Mucosa of rectum (tissue), 2 donors: ENCODE measurements at regions not wholly inside any gene's neighbourhood (a gene's known extent, or its start where the extent isn't known, plus 50 kb on each side); places are given as distances from the start of the nearest gene placed in this dataset.

Experiments
- H3K27ac ChIP-seq, 2 donors: one replicate each; pipeline ENCODE4 v1.7.0; 2013; ENCODE audit warnings: inconsistent platforms in 2 of 2, low read depth in 2 of 2, low read length in 2 of 2
- H3K27me3 ChIP-seq, 2 donors: one replicate each; pipeline ENCODE4 v1.7.0; 2013; ENCODE audit warnings: low read length in 2 of 2; ENCODE audit not compliant: control insufficient read depth in 2 of 2, insufficient read depth in 2 of 2
- H3K36me3 ChIP-seq, 2 donors: one replicate each; pipeline ENCODE4 v1.7.0; 2013; ENCODE audit warnings: low read length in 2 of 2; ENCODE audit not compliant: control insufficient read depth in 2 of 2, insufficient read depth in 2 of 2
- H3K4me1 ChIP-seq, 2 donors: one replicate each; pipeline ENCODE4 v1.7.0; 2013; ENCODE audit warnings: low read length in 2 of 2, mild to moderate bottlenecking in 1 of 2; ENCODE audit not compliant: control insufficient read depth in 2 of 2, insufficient read depth in 2 of 2
- H3K4me3 ChIP-seq, 2 donors: one replicate each; pipeline ENCODE4 v1.7.0; 2013; ENCODE audit warnings: low read length in 2 of 2
- H3K9ac ChIP-seq, 2 donors: one replicate each; pipeline ENCODE4 v1.7.0; 2013; ENCODE audit warnings: low read length in 2 of 2, low read depth in 1 of 2, mild to moderate bottlenecking in 1 of 2
- H3K9me3 ChIP-seq, 2 donors: one replicate each; pipeline ENCODE4 v1.7.0; 2013; ENCODE audit warnings: low read length in 2 of 2; ENCODE audit not compliant: control insufficient read depth in 2 of 2
- donor health status: healthy.
- donor health status: Normal muscosa, but diverticular disease.

- H3K27me3 ChIP-seq = no peaks in the 10 kb centered on the region
- H3K27ac ChIP-seq = no peak overlapping the region
- H3K36me3 ChIP-seq = no peaks in the 10 kb centered on the region
- H3K9ac ChIP-seq = no peak overlapping the region
- H3K9me3 ChIP-seq = no peaks in the 10 kb centered on the region
- H3K4me3 ChIP-seq = no peak overlapping the region
- H3K4me1 ChIP-seq = no peaks in the 10 kb centered on the region
These were observed 912.6 kb downstream of the GATA3 start for GRCh38 chr10:8967061-8967460.

GRCh38 chr10:8969853-8970252 lies 915.4 kb downstream of the GATA3 start:
- Histone ChIP-seq H3K27me3 (no peaks in the 10 kb centered on the region), H3K9me3 (no peaks in the 10 kb centered on the region), H3K27ac (no peak overlapping the region), H3K4me3 (no peak overlapping the region), H3K4me1 (no peaks in the 10 kb centered on the region), H3K36me3 (no peaks in the 10 kb centered on the region), H3K9ac (no peak overlapping the region)

GRCh38 chr10:8975535-8975934 lies 921.0 kb downstream of the GATA3 start:
- Histone ChIP-seq H3K9me3 (no peaks in the 10 kb centered on the region), H3K4me3 (no peak overlapping the region), H3K36me3 (no peaks in the 10 kb centered on the region), H3K27ac (no peak overlapping the region), H3K9ac (no peak overlapping the region), H3K4me1 (no peaks in the 10 kb centered on the region), H3K27me3 (no peaks in the 10 kb centered on the region)

DNA sequence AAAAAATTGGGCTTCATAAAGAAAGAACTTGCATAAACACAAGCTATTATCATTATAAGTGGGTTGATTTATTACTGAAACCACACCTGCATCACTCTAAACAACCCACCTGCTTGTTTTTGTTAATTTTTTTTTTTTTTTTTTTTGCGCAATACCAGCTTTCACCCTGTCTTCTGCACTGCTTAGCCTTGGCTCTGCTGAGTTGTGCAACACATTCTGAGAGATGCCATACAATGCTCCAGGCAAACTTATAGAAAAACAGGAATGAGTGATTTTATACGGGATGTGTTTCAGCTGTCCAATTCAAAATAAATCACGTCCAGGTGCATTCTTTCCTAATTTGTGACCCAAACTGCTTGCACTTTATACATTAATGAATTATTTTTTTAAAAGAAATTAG lies 923.6 kb downstream of the GATA3 start:
- H3K36me3 ChIP-seq = no peaks in the 10 kb centered on the region
- no peaks in the 10 kb centered on the region for H3K27me3 ChIP-seq
- H3K9ac ChIP-seq = no peak overlapping the region
- H3K9me3 ChIP-seq = no peaks in the 10 kb centered on the region
- no peak overlapping the region for H3K27ac ChIP-seq
- H3K4me3 ChIP-seq = no peak overlapping the region
- H3K4me1 ChIP-seq = no peaks in the 10 kb centered on the region

DNA sequence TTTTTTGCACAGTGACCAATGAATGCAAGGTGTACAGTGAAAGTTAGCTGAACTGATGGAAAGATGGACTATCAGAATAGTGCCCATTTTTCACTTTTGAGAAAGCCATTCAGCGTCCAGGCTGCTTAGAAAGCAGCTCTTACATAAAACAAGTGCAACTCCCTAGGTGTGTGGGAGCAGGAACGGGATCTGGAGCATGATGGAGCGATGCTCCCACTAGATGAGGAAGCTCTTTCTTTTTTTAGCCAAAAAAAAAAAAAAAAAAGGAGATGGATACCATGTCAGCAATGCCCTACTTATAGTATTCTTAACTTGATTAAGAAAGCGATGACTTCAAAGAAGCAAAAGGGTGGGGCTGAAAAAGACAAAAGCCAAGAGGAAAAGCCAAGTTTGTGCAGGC lies 925.5 kb downstream of the GATA3 start:
- Histone ChIP-seq H3K4me3 (no peak overlapping the region), H3K27ac (no peak overlapping the region), H3K27me3 (no peaks in the 10 kb centered on the region), H3K36me3 (no peaks in the 10 kb centered on the region), H3K4me1 (no peaks in the 10 kb centered on the region), H3K9ac (no peak overlapping the region), H3K9me3 (no peaks in the 10 kb centered on the region)

DNA sequence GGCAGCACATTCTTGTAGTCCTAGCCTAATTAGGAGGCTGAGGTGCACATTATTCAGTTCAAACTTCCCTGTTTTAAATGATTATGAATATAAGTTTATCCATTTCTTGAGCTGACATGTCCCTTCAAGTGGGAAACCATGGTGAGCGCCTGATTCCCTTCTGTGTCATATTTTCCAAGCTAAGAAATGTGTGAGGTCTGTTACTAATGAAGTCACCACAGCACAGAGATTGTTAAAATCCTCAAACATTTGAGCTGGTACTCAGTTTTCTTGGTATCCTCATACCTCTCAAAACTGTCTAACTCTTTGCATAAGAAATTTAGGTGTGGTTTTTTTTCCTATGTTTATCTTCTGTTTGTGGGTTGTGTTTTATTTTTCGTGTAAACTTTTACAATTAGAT lies 926.8 kb downstream of the GATA3 start:
- H3K9me3 ChIP-seq = no peaks in the 10 kb centered on the region
- H3K9ac ChIP-seq = no peak overlapping the region
- no peaks in the 10 kb centered on the region for H3K4me1 ChIP-seq
- H3K27me3 ChIP-seq = no peaks in the 10 kb centered on the region
- no peak overlapping the region for H3K27ac ChIP-seq
- no peak overlapping the region for H3K4me3 ChIP-seq
- H3K36me3 ChIP-seq = no peaks in the 10 kb centered on the region

DNA sequence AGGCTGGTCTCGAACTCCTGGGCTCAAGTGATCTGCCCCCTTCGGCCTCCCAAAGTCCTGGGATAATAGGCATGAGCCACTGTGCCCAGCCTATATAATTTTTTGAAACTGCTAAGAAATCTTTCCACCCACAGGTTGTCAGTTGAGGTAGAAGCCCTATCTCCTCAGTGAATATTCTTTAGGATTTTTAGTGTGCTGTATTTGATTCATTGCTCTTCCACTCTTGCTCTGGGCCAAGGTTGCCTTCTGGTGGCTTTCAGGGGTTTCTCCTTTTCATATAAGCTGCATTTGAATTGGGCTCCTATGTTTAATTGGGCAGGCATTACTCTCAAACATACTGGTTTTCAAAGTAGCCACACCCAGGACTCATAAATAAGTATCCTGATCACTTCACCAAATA lies 931.2 kb downstream of the GATA3 start:
- no peaks in the 10 kb centered on the region for H3K27me3 ChIP-seq
- no peaks in the 10 kb centered on the region for H3K4me1 ChIP-seq
- no peaks in the 10 kb centered on the region for H3K36me3 ChIP-seq
- no peak overlapping the region for H3K4me3 ChIP-seq
- H3K9me3 ChIP-seq = no peaks in the 10 kb centered on the region
- H3K9ac ChIP-seq = no peak overlapping the region
- H3K27ac ChIP-seq = no peak overlapping the region

- Histone ChIP-seq H3K9me3 (no peaks in the 10 kb centered on the region), H3K4me3 (no peak overlapping the region), H3K36me3 (no peaks in the 10 kb centered on the region), H3K27ac (no peak overlapping the region), H3K27me3 (no peaks in the 10 kb centered on the region), H3K9ac (no peak overlapping the region), H3K4me1 (no peaks in the 10 kb centered on the region)
These were observed 932.5 kb downstream of the GATA3 start for GRCh38 chr10:8986975-8987374.

DNA sequence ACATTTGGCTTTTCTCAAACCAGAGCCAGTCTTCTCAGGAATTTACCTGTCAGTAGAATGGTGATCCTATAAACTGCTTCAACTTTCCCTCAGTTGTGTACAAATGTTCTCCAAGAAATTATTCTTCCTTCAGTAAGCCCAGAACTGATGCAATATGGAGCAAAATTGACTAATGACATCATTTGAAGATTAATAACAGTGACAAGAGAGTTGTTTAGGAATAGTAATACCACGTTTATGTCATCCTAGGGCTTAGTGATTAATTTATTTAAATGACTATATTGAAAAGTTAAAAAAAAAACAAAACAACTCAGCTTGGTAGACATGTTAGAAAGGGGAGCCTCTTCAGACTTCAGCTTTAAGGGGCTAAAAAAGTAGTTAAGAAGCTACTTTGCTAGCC lies 933.2 kb downstream of the GATA3 start:
- Histone ChIP-seq H3K27ac (no peak overlapping the region), H3K9ac (no peak overlapping the region), H3K27me3 (no peaks in the 10 kb centered on the region), H3K9me3 (no peaks in the 10 kb centered on the region), H3K36me3 (no peaks in the 10 kb centered on the region), H3K4me3 (no peak overlapping the region), H3K4me1 (no peaks in the 10 kb centered on the region)

- H3K9me3 ChIP-seq = no peaks in the 10 kb centered on the region
- no peaks in the 10 kb centered on the region for H3K36me3 ChIP-seq
- no peak overlapping the region for H3K27ac ChIP-seq
- no peaks in the 10 kb centered on the region for H3K4me1 ChIP-seq
- no peak overlapping the region for H3K9ac ChIP-seq
- H3K4me3 ChIP-seq = no peak overlapping the region
- H3K27me3 ChIP-seq = no peaks in the 10 kb centered on the region
These were observed 935.9 kb downstream of the GATA3 start for GRCh38 chr10:8990280-8990987.

GRCh38 chr10:8992009-8992408 lies 937.5 kb downstream of the GATA3 start:
- H3K27ac ChIP-seq = no peak overlapping the region
- no peaks in the 10 kb centered on the region for H3K4me1 ChIP-seq
- H3K36me3 ChIP-seq = no peaks in the 10 kb centered on the region
- no peak overlapping the region for H3K9ac ChIP-seq
- H3K27me3 ChIP-seq = no peaks in the 10 kb centered on the region
- no peak overlapping the region for H3K4me3 ChIP-seq
- no peaks in the 10 kb centered on the region for H3K9me3 ChIP-seq
